Stimulated activated naive CD8-positive, alpha-beta T cell treated with anti-CD3 and anti-CD28 coated beads, Interleukin-15, amount 100 ng/mL, for 72 hours (primary cell): ENCODE measurements at regions not wholly inside any gene's neighbourhood (a gene's known extent, or its start where the extent isn't known, plus 50 kb on each side); places are given as distances from the start of the nearest gene placed in this dataset.

ENCODE experiments used
- ATAC-seq: fragments of 150-1000 bp; cut with Tn5 transposase; 2 replicates; pipeline ENCODE4 v1.10.0; 2021; ENCODE audit warnings: mild to moderate bottlenecking, moderate library complexity
- DNase-seq, 2 donors: peaks; one replicate each; pipeline ENCODE4 v3.0.0; 2021 to 2022
- H3K27ac Mint-ChIP-seq, 2 donors: one replicate each; pipeline ENCODE4 v1.8.0; 2022; ENCODE audit warnings: mild to moderate bottlenecking in 2 of 2, mixed read lengths in 2 of 2, moderate library complexity in 2 of 2
- H3K27me3 Mint-ChIP-seq: one replicate; pipeline ENCODE4 v1.8.0; 2022; ENCODE audit warnings: mixed read lengths
- H3K4me1 Mint-ChIP-seq: one replicate; pipeline ENCODE4 v1.8.0; 2022; ENCODE audit warnings: mild to moderate bottlenecking, mixed read lengths
- H3K4me3 Mint-ChIP-seq, 2 donors: one replicate each; pipeline ENCODE4 v1.8.0; 2022; ENCODE audit warnings: mild to moderate bottlenecking in 2 of 2, mixed read lengths in 2 of 2, moderate library complexity in 1 of 2
- H3K9me3 Mint-ChIP-seq, 2 donors: one replicate each; pipeline ENCODE4 v1.8.0; 2022; ENCODE audit warnings: mixed read lengths in 2 of 2

DNA sequence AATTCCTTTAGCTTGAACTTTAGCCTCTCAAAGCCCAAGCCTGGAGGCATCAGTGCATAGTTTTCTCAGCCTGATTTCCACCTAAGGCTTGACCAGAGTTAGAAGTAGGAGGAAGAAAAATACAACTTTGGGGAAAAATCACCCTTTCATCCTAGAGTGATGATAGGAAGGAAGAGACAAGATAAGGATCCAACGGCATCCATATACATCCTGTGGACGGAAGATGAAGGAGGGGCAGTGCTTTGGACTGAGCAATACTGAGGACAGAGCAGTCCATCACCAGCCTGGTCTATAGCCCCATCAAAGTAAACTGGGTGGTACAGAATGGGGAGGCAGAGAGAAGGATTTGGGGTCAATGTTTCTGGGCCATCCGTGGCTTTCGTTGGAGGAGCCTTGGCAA lies 247.9 kb downstream of the FAM76B start:
- no peak overlapping the region for H3K27ac Mint-ChIP-seq
- H3K4me3 Mint-ChIP-seq: no peak overlapping the region
- H3K4me1 Mint-ChIP-seq: peaks cover 2% of the 10 kb centered on the region
- no peak for DNase-seq
- no peak for ATAC-seq
- no peaks in the 10 kb centered on the region for H3K9me3 Mint-ChIP-seq
- peaks cover 14% of the 10 kb centered on the region for H3K27me3 Mint-ChIP-seq

- H3K27me3 Mint-ChIP-seq: peaks cover 14% of the 10 kb centered on the region
- H3K4me1 Mint-ChIP-seq: peaks cover 8% of the 10 kb centered on the region
- H3K9me3 Mint-ChIP-seq: peaks cover 20 to 24% of the 10 kb centered on the region in 2 donors
- H3K4me3 Mint-ChIP-seq: no peak overlapping the region
- ATAC-seq: no peak
- no peak overlapping the region for H3K27ac Mint-ChIP-seq
- no peak for DNase-seq
Observed at GRCh38 chr11:95536047-95536690, 253.4 kb downstream of the FAM76B start.

DNA sequence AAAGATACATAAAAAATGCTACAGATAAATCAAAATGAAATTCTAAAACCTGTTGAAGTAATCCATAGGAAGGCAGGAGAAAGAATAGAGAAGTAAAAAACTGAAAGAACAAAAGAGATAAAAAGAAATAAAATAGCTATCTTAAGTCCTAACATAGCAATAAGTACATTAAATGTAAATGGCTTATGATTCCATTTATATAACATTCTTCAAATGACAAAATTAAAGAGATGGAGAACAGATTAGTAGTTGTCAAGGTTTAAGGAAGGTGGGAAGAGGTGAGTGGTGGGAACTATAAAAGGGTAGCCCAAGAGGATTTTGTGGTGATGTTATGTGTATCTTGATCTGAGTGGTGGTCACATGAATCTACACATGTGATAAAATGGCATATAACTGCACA lies 254.8 kb downstream of the FAM76B start:
- Mint-ChIP-seq H3K27me3 (peaks cover 10% of the 10 kb centered on the region), H3K4me1 (peaks cover 8% of the 10 kb centered on the region), H3K9me3 (peaks cover 24% of the 10 kb centered on the region in 2 donors), H3K4me3 (no peak overlapping the region), H3K27ac (peak overlapping the region in 1 of 2 donors; percentile 83)
- DNase-seq: no peak
- no peak for ATAC-seq

- ATAC-seq: no peak
Observed at GRCh38 chr11:95534226-95534625, 255.4 kb downstream of the FAM76B start.

DNA sequence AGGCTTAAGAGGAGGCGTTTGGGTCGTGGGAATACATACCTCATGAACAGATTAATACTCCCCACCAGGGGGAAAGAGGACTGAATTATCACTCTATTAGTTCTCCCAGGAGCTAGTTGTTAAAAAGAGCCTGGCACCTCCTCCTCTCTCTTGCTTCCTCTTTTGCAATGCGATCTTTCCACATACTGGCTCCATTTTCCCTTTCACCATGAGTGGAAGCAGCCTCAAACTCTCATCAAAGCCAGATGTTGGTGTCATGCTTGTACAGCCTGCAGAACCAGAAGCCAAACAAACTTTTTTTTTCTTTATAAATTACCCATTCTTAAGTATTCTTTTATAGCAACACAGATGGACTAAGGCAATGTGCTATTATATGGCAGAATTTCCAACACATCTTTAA lies 258.5 kb downstream of the FAM76B start:
- Mint-ChIP-seq H3K4me1 (peaks cover 8% of the 10 kb centered on the region), H3K27ac (no peak overlapping the region), H3K27me3 (no peaks in the 10 kb centered on the region), H3K4me3 (no peak overlapping the region), H3K9me3 (peaks cover 24% of the 10 kb centered on the region in 2 donors)
- ATAC-seq: no peak
- no peak for DNase-seq

More at GRCh38 chr11:95534226-95534625, 255.4 kb downstream of the FAM76B start:
- Mint-ChIP-seq H3K4me3 (no peak overlapping the region), H3K27me3 (peaks cover 6% of the 10 kb centered on the region), H3K9me3 (peaks cover 24% of the 10 kb centered on the region in 2 donors), H3K4me1 (peaks cover 8% of the 10 kb centered on the region), H3K27ac (no peak overlapping the region)
- DNase-seq: no peak

- Mint-ChIP-seq H3K27ac (no peak overlapping the region), H3K27me3 (no peaks in the 10 kb centered on the region), H3K4me3 (no peak overlapping the region), H3K4me1 (peaks cover 4% of the 10 kb centered on the region), H3K9me3 (no peaks in the 10 kb centered on the region)
- ATAC-seq (no peak), DNase-seq (no peak)
Observed at GRCh38 chr11:95524314-95525036, 265.1 kb downstream of the FAM76B start.

DNA sequence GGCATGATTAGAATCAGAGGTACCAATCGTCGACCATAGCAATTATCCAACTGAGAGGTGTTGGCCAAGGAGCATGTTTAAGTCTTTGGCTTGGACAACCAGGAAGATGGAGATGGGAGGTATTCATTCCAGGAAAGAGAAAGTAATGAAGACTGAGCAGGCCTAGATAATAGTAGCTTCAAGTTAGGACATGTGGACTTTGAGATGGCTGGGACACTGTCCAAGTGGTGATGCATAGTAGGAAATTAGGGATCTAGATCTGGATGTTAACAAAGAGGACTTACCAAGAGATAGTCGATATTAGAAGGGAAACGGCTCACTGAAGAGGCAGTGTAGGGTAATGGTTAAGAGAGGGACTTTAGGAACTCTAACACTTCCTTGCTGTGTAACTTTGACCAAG lies 266.7 kb downstream of the FAM76B start:
- ATAC-seq (no peak), DNase-seq (no peak)
- H3K4me3 Mint-ChIP-seq: no peak overlapping the region

DNA sequence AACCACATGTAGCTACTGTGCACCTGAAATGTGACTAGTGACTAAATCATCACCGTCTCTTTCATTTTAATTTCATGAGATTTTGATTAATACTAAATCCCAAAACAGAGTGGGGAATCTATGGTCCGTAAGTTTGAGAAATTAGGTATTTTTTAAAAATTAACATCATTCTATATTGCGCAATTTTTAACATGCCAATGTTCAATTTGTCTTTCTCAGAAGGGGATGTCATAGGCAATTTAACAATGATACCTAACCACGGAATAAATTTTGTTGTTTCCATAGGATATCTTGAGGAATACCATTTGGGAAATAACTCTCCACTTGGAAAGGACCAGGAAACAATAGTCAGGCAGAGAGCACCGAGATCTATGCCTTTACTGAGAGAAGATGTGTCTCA lies 267.7 kb downstream of the FAM76B start:
- no peak for ATAC-seq
- Mint-ChIP-seq H3K4me3 (no peak overlapping the region), H3K4me1 (peaks cover 4% of the 10 kb centered on the region), H3K9me3 (no peaks in the 10 kb centered on the region), H3K27ac (no peak overlapping the region), H3K27me3 (no peaks in the 10 kb centered on the region)
- no peak for DNase-seq

More for the DNA sequence above, 266.7 kb downstream of the FAM76B start:
- H3K27ac Mint-ChIP-seq: no peak overlapping the region
- no peaks in the 10 kb centered on the region for H3K9me3 Mint-ChIP-seq
- H3K27me3 Mint-ChIP-seq: no peaks in the 10 kb centered on the region
- H3K4me1 Mint-ChIP-seq: peaks cover 4% of the 10 kb centered on the region

DNA sequence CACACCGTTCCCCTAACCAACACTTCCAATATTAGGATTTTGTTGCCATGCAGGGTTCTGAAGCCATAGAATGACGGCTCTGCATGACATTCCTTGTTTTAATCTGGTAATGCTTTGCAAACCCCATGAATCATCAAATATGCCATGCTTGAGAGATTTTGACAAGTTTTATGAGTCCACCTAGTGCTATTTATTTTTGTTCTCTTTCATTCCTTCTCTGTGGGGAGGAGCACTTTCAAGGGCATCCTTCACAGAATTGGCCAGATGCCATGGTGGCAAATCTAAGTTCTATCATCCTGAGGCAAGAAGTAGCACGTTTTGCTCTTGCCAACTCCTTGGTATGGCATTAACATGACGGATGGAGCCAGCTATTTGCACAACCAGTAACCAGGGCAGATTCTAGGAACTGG lies 268.4 kb downstream of the FAM76B start:
- Mint-ChIP-seq H3K4me1 (peaks cover 4% of the 10 kb centered on the region), H3K9me3 (no peaks in the 10 kb centered on the region), H3K27me3 (peaks cover 2% of the 10 kb centered on the region), H3K27ac (no peak overlapping the region), H3K4me3 (no peak overlapping the region)
- ATAC-seq (no peak), DNase-seq (no peak)

DNA sequence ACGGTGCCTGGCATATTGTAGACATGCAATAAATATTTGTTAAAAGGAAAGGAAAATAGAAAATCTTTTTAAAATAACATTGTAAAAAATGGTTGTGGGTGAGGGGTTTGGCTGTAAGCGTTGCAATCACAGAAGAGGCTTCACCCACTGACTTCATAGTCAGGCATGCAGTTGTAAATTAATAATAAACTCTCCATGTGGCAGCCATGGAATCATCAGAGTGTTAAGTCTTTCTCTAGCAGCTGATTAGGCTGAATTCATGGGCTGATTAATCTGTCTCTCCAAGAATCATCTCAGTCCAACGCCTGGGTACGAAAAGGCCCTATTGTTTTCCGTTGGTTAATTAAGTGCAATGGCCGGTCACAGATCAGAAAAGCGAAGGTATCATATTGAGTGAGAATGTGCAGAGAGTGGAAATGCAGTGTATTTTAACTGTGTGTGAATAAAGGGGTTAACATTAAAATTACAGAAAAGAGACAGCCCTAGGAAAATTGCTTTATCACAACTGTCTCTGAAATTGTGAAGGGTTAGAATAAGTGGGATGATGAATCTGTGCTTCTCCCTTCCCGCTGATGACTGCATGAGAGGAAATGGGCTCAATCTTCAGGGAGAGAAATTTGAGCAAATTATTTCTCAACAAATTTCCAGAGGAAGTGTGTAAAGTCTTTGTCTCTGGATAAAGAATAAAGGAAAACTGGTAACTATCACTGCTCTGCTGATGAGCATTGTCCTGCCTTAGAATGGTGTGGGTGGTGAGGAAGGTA lies 269.0 kb downstream of the FAM76B start:
- Mint-ChIP-seq H3K27me3 (peaks cover 8% of the 10 kb centered on the region), H3K4me1 (peaks cover 4% of the 10 kb centered on the region), H3K4me3 (no peak overlapping the region), H3K27ac (no peak overlapping the region), H3K9me3 (no peaks in the 10 kb centered on the region)
- DNase-seq (no peak), ATAC-seq (no peak)

- peaks cover 10% of the 10 kb centered on the region for H3K27me3 Mint-ChIP-seq
Observed at GRCh38 chr11:95519912-95520311, 269.7 kb downstream of the FAM76B start.

GRCh38 chr11:95517453-95517852 lies 272.1 kb downstream of the FAM76B start:
- no peak for ATAC-seq
- H3K4me1 Mint-ChIP-seq: no peaks in the 10 kb centered on the region
- no peak overlapping the region for H3K4me3 Mint-ChIP-seq
- H3K9me3 Mint-ChIP-seq: no peaks in the 10 kb centered on the region
- no peak overlapping the region for H3K27ac Mint-ChIP-seq
- no peak for DNase-seq
- H3K27me3 Mint-ChIP-seq: peaks cover 16% of the 10 kb centered on the region

More at GRCh38 chr11:95519912-95520311, 269.7 kb downstream of the FAM76B start:
- no peak for ATAC-seq
- Mint-ChIP-seq H3K9me3 (no peaks in the 10 kb centered on the region), H3K4me1 (peaks cover under 1% of the 10 kb centered on the region), H3K27ac (no peak overlapping the region), H3K4me3 (no peak overlapping the region)
- no peak for DNase-seq

DNA sequence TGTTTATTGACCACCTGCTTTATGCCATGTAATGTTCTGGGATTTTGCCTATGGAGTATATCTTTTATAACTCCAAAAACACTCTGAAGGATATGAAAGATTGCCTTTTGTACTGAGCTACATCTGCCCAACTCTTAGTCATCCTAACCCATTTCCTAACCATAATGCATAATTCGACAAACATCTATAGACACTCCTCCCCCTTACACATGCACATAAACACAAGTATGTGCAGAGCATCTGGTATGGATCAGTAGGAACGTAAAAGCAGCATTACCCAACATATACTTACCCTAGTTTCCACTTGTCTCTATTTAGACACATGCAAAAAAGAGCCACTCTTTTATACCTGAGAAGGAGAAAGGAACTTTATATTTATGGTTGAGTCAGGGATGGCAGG lies 272.8 kb downstream of the FAM76B start:
- Mint-ChIP-seq H3K27ac (no peak overlapping the region), H3K4me1 (no peaks in the 10 kb centered on the region), H3K9me3 (no peaks in the 10 kb centered on the region), H3K27me3 (peaks cover 16% of the 10 kb centered on the region), H3K4me3 (no peak overlapping the region)
- no peak for ATAC-seq
- no peak for DNase-seq

DNA sequence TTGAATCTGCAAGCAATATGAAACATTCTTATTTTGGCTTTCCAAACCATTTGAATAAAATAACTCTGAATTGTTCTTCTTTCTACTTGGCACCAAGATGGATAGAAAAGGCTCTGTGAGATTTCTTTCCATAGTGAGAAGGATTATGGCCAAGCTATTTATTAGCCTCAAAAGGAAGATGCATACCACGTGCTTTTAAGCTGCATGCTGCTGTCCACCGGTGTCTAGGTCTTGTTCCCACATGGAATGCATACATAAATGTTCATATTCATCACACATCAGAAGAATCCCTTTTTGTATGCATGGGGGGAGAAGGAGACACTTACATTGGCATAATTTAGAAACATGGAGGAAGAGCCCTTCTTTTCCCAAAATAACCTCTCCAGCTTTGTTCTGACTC lies 273.4 kb downstream of the FAM76B start:
- ATAC-seq: no peak
- peaks cover 16% of the 10 kb centered on the region for H3K27me3 Mint-ChIP-seq
- no peak for DNase-seq
- no peaks in the 10 kb centered on the region for H3K9me3 Mint-ChIP-seq
- H3K27ac Mint-ChIP-seq: no peak overlapping the region
- no peaks in the 10 kb centered on the region for H3K4me1 Mint-ChIP-seq
- H3K4me3 Mint-ChIP-seq: no peak overlapping the region

GRCh38 chr11:95515371-95515770 lies 274.2 kb downstream of the FAM76B start:
- DNase-seq: no peak
- Mint-ChIP-seq H3K27me3 (peaks cover 16% of the 10 kb centered on the region), H3K4me3 (no peak overlapping the region), H3K9me3 (no peaks in the 10 kb centered on the region), H3K27ac (no peak overlapping the region), H3K4me1 (no peaks in the 10 kb centered on the region)
- no peak for ATAC-seq
